ENCODE measurements at regions not wholly inside any gene's neighbourhood (a gene's known extent, or its start where the extent isn't known, plus 50 kb on each side); places are given as distances from the start of the nearest gene placed in this dataset.

GRCh38 chr20:48557380-48557779 is 270.4 kb downstream of the PREX1 start:
- Histone ChIP-seq H3K27ac (ENCODE audit: low read depth, low read length) (no peak overlapping the region), H3K36me3 (ENCODE audit: insufficient read depth, low read length) (no peaks in the 10 kb centered on the region), H3K27me3 (ENCODE audit: insufficient read depth, low read length, poor library complexity, severe bottlenecking) (peaks cover 3% of the 10 kb centered on the region), H3K4me1 (ENCODE audit: insufficient read depth, low read length) (no peaks in the 10 kb centered on the region), H3K4me3 (ENCODE audit: low read length) (no peak overlapping the region), H3K9me3 (ENCODE audit: low read length) (no peaks in the 10 kb centered on the region)
- Mint-ChIP-seq H3K36me3 (no peaks in the 10 kb centered on the region), H3K27ac (no peak overlapping the region), H3K9me3 (no peaks in the 10 kb centered on the region), H3K4me1 (no peaks in the 10 kb centered on the region), H3K27me3 (peaks cover 0 to 11% of the 10 kb centered on the region in 2 donors), H3K4me3 (no peak overlapping the region)
- no peak for DNase-seq
- CTCF ChIA-PET = no interaction called here
- POLR2A ChIA-PET = no interaction called here

GRCh38 chr20:48556956-48557355 is 270.8 kb downstream of the PREX1 start:
- H3K36me3 Mint-ChIP-seq = no peaks in the 10 kb centered on the region
- CTCF ChIA-PET = no interaction called here
- peaks cover 3% of the 10 kb centered on the region for H3K27me3 ChIP-seq (ENCODE audit: insufficient read depth, low read length, poor library complexity, severe bottlenecking)

GRCh38 chr20:48552550-48552949 is 275.2 kb downstream of the PREX1 start:
- Histone ChIP-seq H3K27me3 (ENCODE audit: insufficient read depth, low read length, poor library complexity, severe bottlenecking) (peaks cover 3% of the 10 kb centered on the region), H3K27ac (ENCODE audit: low read depth, low read length) (no peak overlapping the region), H3K4me1 (ENCODE audit: insufficient read depth, low read length) (no peaks in the 10 kb centered on the region), H3K36me3 (ENCODE audit: insufficient read depth, low read length) (no peaks in the 10 kb centered on the region), H3K9me3 (ENCODE audit: low read length) (no peaks in the 10 kb centered on the region), H3K4me3 (ENCODE audit: low read length) (no peak overlapping the region)
- Mint-ChIP-seq H3K9me3 (no peaks in the 10 kb centered on the region), H3K27ac (no peak overlapping the region), H3K4me1 (no peaks in the 10 kb centered on the region), H3K36me3 (no peaks in the 10 kb centered on the region), H3K4me3 (no peak overlapping the region), H3K27me3 (peaks cover 2 to 20% of the 10 kb centered on the region in 2 donors)
- ChIA-PET CTCF (no interaction called here), POLR2A (no interaction called here)
- DNase-seq = no peak

More at GRCh38 chr20:48556956-48557355, 270.8 kb downstream of the PREX1 start:
- no peak overlapping the region for H3K4me3 Mint-ChIP-seq
- DNase-seq = no peak
- no peaks in the 10 kb centered on the region for H3K4me1 Mint-ChIP-seq
- H3K27ac ChIP-seq (ENCODE audit: low read depth, low read length) = no peak overlapping the region
- no peaks in the 10 kb centered on the region for H3K9me3 ChIP-seq (ENCODE audit: low read length)
- POLR2A ChIA-PET = no interaction called here
- H3K4me3 ChIP-seq (ENCODE audit: low read length) = no peak overlapping the region
- H3K36me3 ChIP-seq (ENCODE audit: insufficient read depth, low read length) = no peaks in the 10 kb centered on the region
- H3K27ac Mint-ChIP-seq = no peak overlapping the region
- no peaks in the 10 kb centered on the region for H3K9me3 Mint-ChIP-seq
- peaks cover 0 to 11% of the 10 kb centered on the region in 2 donors for H3K27me3 Mint-ChIP-seq
- no peaks in the 10 kb centered on the region for H3K4me1 ChIP-seq (ENCODE audit: insufficient read depth, low read length)

DNA sequence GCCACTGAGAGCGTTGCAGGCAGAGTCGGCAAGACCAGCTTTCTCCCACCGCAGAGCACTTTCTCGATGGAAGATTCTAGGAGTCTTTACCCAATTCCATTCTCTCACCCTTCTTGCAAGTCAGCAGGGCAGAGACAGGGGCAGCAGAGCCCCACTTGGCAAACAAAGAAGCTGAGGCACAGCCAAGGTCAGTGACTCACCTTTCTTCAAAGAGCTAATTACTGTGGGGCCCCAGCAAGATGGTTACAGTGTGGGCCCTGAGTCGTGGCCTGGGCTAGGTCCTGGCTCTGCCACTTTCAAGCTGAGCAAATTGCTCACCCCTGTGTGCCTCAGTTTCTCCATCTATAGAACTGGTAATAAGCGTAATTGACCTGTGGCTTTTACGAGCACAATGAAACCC is 277.0 kb downstream of the PREX1 start:
- Mint-ChIP-seq H3K27ac (no peak overlapping the region), H3K27me3 (peaks cover 2 to 17% of the 10 kb centered on the region in 2 donors), H3K4me3 (no peak overlapping the region), H3K4me1 (no peaks in the 10 kb centered on the region), H3K36me3 (no peaks in the 10 kb centered on the region), H3K9me3 (no peaks in the 10 kb centered on the region)
- peaks cover 3% of the 10 kb centered on the region for H3K27me3 ChIP-seq (ENCODE audit: insufficient read depth, low read length, poor library complexity, severe bottlenecking)
- no peaks in the 10 kb centered on the region for H3K4me1 ChIP-seq (ENCODE audit: insufficient read depth, low read length)
- no peak for DNase-seq
- no peaks in the 10 kb centered on the region for H3K9me3 ChIP-seq (ENCODE audit: low read length)
- H3K4me3 ChIP-seq (ENCODE audit: low read length) = no peak overlapping the region
- no peak overlapping the region for H3K27ac ChIP-seq (ENCODE audit: low read depth, low read length)
- H3K36me3 ChIP-seq (ENCODE audit: insufficient read depth, low read length) = no peaks in the 10 kb centered on the region
- POLR2A ChIA-PET = no interaction called here
- CTCF ChIA-PET = no interaction called here

DNA sequence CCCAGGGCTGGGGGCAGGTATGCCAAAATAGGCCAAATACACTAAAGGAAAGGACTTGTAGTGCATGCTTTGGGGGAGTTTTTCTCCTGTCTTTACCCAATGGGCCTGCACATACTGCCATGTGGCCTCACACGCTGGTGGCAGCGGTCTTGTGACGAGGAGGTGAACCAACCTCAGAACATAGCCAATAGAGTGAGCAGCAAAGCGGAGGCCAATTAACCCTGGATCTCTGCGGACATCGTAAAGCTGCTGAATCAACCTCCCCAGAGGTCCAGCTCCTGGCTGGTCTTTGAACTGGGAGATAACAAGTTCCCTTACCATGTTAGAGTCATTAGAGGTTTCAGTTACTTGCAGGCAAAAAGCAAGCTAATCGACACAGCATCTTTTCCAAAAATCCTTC is 280.1 kb downstream of the PREX1 start:
- no peak overlapping the region for H3K27ac ChIP-seq (ENCODE audit: low read depth, low read length)
- POLR2A ChIA-PET = no interaction called here
- no peaks in the 10 kb centered on the region for H3K36me3 ChIP-seq (ENCODE audit: insufficient read depth, low read length)
- Mint-ChIP-seq H3K4me1 (no peaks in the 10 kb centered on the region), H3K36me3 (no peaks in the 10 kb centered on the region), H3K27me3 (peaks cover 8 to 43% of the 10 kb centered on the region in 2 donors), H3K4me3 (no peak overlapping the region), H3K27ac (no peak overlapping the region), H3K9me3 (peaks cover 0 to 2% (median 0%) of the 10 kb centered on the region in 5 donors)
- DNase-seq = no peak
- peaks cover 6% of the 10 kb centered on the region for H3K27me3 ChIP-seq (ENCODE audit: insufficient read depth, low read length, poor library complexity, severe bottlenecking)
- no peaks in the 10 kb centered on the region for H3K4me1 ChIP-seq (ENCODE audit: insufficient read depth, low read length)
- H3K4me3 ChIP-seq (ENCODE audit: low read length) = no peak overlapping the region
- CTCF ChIA-PET = interaction anchor here (0.6 kb wide), 1 partner anchor 1446 kb away, joined by 3 read pairs; no protein-coding TSS in a partner anchor
- no peaks in the 10 kb centered on the region for H3K9me3 ChIP-seq (ENCODE audit: low read length)

DNA sequence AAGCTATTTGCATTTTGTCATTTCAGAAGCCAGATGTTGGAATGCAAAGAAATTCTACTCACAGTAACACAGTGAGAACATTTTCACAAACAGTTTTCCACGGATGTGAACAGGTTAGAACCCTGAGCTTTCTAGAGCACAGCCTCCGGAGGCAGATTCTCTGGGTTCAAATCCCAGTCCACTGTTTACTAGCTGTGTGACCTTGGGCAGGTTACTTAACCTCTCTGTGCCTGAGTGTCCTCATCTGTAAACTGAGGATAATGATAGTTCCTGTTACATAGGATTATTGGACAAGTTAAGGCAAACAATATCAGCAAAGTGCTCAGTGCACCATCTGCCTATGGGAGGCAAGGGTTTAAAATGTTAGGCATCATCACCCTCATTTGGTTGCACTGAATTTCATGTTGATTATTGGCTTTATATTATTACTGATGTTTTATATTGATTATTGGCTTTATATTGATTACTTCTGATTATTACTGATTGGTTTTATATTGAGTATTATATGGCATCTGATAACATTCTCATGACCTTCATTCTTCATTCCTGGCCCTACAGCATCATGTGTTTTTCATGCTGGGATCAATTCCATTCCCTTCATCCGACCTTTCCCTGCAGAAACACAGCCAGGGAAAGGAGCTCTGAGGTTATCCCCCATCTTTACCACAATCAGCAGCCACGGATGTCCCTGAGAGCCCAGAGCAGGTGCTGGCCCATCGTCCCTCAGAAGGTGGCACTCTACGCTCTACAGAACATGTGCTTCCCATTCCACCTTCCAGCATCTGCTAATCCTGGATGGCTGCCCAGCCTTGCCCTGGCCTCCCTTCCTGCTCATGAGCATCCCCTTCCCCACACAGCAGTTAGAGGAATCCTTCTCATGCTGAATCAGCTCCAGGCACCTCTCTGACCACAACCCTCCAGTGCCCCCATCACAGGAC is 283.1 kb downstream of the PREX1 start:
- POLR2A ChIA-PET = no interaction called here
- Mint-ChIP-seq H3K27ac (no peak overlapping the region), H3K27me3 (peaks cover 19 to 55% of the 10 kb centered on the region in 2 donors)

GRCh38 chr20:48541581-48542071 is 286.2 kb downstream of the PREX1 start:
- Histone ChIP-seq H3K4me3 (ENCODE audit: low read length) (no peak overlapping the region), H3K27ac (ENCODE audit: low read depth, low read length) (no peak overlapping the region), H3K4me1 (ENCODE audit: insufficient read depth, low read length) (no peaks in the 10 kb centered on the region), H3K36me3 (ENCODE audit: insufficient read depth, low read length) (no peaks in the 10 kb centered on the region), H3K27me3 (ENCODE audit: insufficient read depth, low read length, poor library complexity, severe bottlenecking) (peaks cover 6% of the 10 kb centered on the region), H3K9me3 (ENCODE audit: low read length) (no peaks in the 10 kb centered on the region)
- DNase-seq = no peak
- Mint-ChIP-seq H3K27ac (no peak overlapping the region), H3K27me3 (peaks cover 31 to 57% of the 10 kb centered on the region in 2 donors), H3K4me1 (no peaks in the 10 kb centered on the region), H3K4me3 (no peak overlapping the region), H3K36me3 (no peaks in the 10 kb centered on the region), H3K9me3 (peaks cover 0 to 3% (median 2%) of the 10 kb centered on the region in 5 donors)
- CTCF ChIA-PET = no interaction called here
- POLR2A ChIA-PET = no interaction called here

More for the DNA sequence above, 283.1 kb downstream of the PREX1 start:
- Histone ChIP-seq H3K27me3 (ENCODE audit: insufficient read depth, low read length, poor library complexity, severe bottlenecking) (peaks cover 6% of the 10 kb centered on the region), H3K9me3 (ENCODE audit: low read length) (no peaks in the 10 kb centered on the region), H3K27ac (ENCODE audit: low read depth, low read length) (no peak overlapping the region), H3K4me3 (ENCODE audit: low read length) (no peak overlapping the region), H3K4me1 (ENCODE audit: insufficient read depth, low read length) (no peaks in the 10 kb centered on the region), H3K36me3 (ENCODE audit: insufficient read depth, low read length) (no peaks in the 10 kb centered on the region)
- Mint-ChIP-seq H3K36me3 (no peaks in the 10 kb centered on the region), H3K9me3 (peaks cover 0 to 3% (median 2%) of the 10 kb centered on the region in 5 donors), H3K4me1 (no peaks in the 10 kb centered on the region), H3K4me3 (no peak overlapping the region)
- CTCF ChIA-PET = no interaction called here
- DNase-seq = no peak

- Histone ChIP-seq H3K36me3 (ENCODE audit: insufficient read depth, low read length) (no peaks in the 10 kb centered on the region), H3K9me3 (ENCODE audit: low read length) (no peaks in the 10 kb centered on the region), H3K4me3 (ENCODE audit: low read length) (no peak overlapping the region), H3K4me1 (ENCODE audit: insufficient read depth, low read length) (no peaks in the 10 kb centered on the region), H3K27me3 (ENCODE audit: insufficient read depth, low read length, poor library complexity, severe bottlenecking) (no peaks in the 10 kb centered on the region), H3K27ac (ENCODE audit: low read depth, low read length) (no peak overlapping the region)
- Mint-ChIP-seq H3K9me3 (peaks cover 0 to 3% (median 2%) of the 10 kb centered on the region in 5 donors), H3K4me3 (no peak overlapping the region), H3K36me3 (no peaks in the 10 kb centered on the region), H3K27me3 (peaks cover 28 to 41% of the 10 kb centered on the region in 2 donors), H3K27ac (no peak overlapping the region), H3K4me1 (no peaks in the 10 kb centered on the region)
- ChIA-PET CTCF (no interaction called here), POLR2A (no interaction called here)
- no peak for DNase-seq
Observed at GRCh38 chr20:48538856-48539255, 288.9 kb downstream of the PREX1 start.
